AG04449 (cell line): ENCODE measurements at regions not wholly inside any gene's neighbourhood (a gene's known extent, or its start where the extent isn't known, plus 50 kb on each side); places are given as distances from the start of the nearest gene placed in this dataset.

Experiments
- CTCF ChIA-PET: fragments of 350-600 bp; formaldehyde crosslinking; extraction: SDS; loops from one replicate; lab custom pipeline; 2021; ENCODE audit warnings: antibody characterized with exemption; lab: Yijun Ruan, JAX
- POLR2A ChIA-PET: fragments of 400-600, 350-600 bp; formaldehyde crosslinking; extraction: SDS; loops from one replicate; lab custom pipeline; 2020; ENCODE audit warnings: antibody characterized with exemption, inconsistent platforms; lab: Yijun Ruan, JAX
- DNase-seq: peaks from one replicate; pipeline ENCODE4 v3.0.0-alpha.2; 2010; ENCODE audit warnings: low read depth, low spot score
- H3K4me3 ChIP-seq: 2 replicates; pipeline ENCODE4 v1.5.1; 2011; ENCODE audit warnings: low read depth, mild to moderate bottlenecking, control low read depth, low read length
- CTCF ChIP-seq: IDR thresholded peaks from one replicate; pipeline ENCODE4 v1.5.1; 2011; ENCODE audit warnings: mild to moderate bottlenecking, moderate library complexity, low read length, control low read depth, inconsistent platforms; ENCODE audit not compliant: insufficient read depth; ENCODE audit errors: missing control alignments

GRCh38 chr14:83780321-83780720 is 1749.6 kb upstream of the FLRT2 start:
- no peak overlapping the region for H3K4me3 ChIP-seq
- DNase-seq, result no peak
- CTCF ChIA-PET, result no interaction called here
- POLR2A ChIA-PET, result no interaction called here
- TF ChIP-seq CTCF, result no peak

- CTCF ChIA-PET, result no interaction called here
These were observed 1731.5 kb upstream of the FLRT2 start for GRCh38 chr14:83798421-83798820.

GRCh38 chr14:83799233-83799632 is 1730.7 kb upstream of the FLRT2 start:
- TF ChIP-seq CTCF, result no peak
- DNase-seq, result no peak
- CTCF ChIA-PET, result no interaction called here
- H3K4me3 ChIP-seq, result no peak overlapping the region
- POLR2A ChIA-PET, result no interaction called here

More at GRCh38 chr14:83798421-83798820, 1731.5 kb upstream of the FLRT2 start:
- POLR2A ChIA-PET, result no interaction called here
- no peak for DNase-seq
- TF ChIP-seq CTCF, result no peak
- H3K4me3 ChIP-seq, result no peak overlapping the region

GRCh38 chr14:83814896-83815295 is 1715.0 kb upstream of the FLRT2 start:
- ChIA-PET CTCF (no interaction called here), POLR2A (no interaction called here)
- DNase-seq, result no peak
- no peak overlapping the region for H3K4me3 ChIP-seq
- no peak for TF ChIP-seq CTCF

GRCh38 chr14:83816761-83817160 is 1713.2 kb upstream of the FLRT2 start:
- ChIA-PET POLR2A (no interaction called here), CTCF (no interaction called here)
- DNase-seq, result no peak
- H3K4me3 ChIP-seq, result no peak overlapping the region
- no peak for TF ChIP-seq CTCF

- CTCF ChIA-PET, result no interaction called here
- no peak overlapping the region for H3K4me3 ChIP-seq
- POLR2A ChIA-PET, result no interaction called here
- no peak for DNase-seq
- no peak for TF ChIP-seq CTCF
These were observed 1704.1 kb upstream of the FLRT2 start for GRCh38 chr14:83825843-83826242.
